Adrenal gland (tissue), 9 donors: ENCODE measurements at regions not wholly inside any gene's neighbourhood (a gene's known extent, or its start where the extent isn't known, plus 50 kb on each side); places are given as distances from the start of the nearest gene placed in this dataset.
"Not testable (repeated sequence)": the region's sequence is repeated elsewhere in the genome, so short reads cannot be mapped to it uniquely, and the experiment has no call there.

Experiments
- DNase-seq, 7 donors: peaks; one replicate each; pipeline ENCODE4 v3.0.0-alpha.2; 2019 to 2020
- H3K27ac ChIP-seq, 5 donors: fragments of 200-600 bp; sonication (generic) in 4 of 5; 1 replicate in 3 of 5; 2 replicates in 2 of 5; pipeline versions ENCODE4 v1.5.1 to v1.8.0; 2016 to 2020; ENCODE audit warnings: mild to moderate bottlenecking in 1 of 5
- H3K27me3 ChIP-seq: fragments of 200-600 bp; 2 replicates; pipeline ENCODE4 v1.8.0; 2021
- H3K36me3 ChIP-seq, 2 donors: fragments of 200-600 bp; replicated peaks in 1 of 2; 1 replicate in 1 of 2; 2 replicates in 1 of 2; pipeline versions ENCODE4 v1.5.1 to v1.8.0; 2018 to 2022
- H3K4me1 ChIP-seq, 2 donors: fragments of 200-600 bp; replicated peaks in 1 of 2; 1 replicate in 1 of 2; 2 replicates in 1 of 2; pipeline versions ENCODE4 v1.5.1 to v1.8.0; 2018 to 2021
- H3K4me3 ChIP-seq, 4 donors: fragments of 200-600 bp; sonication (generic) in 3 of 4; one replicate each; pipeline ENCODE4 v1.5.1; 2016 to 2018
- H3K9me3 ChIP-seq, 3 donors: fragments of 200-600 bp; sonication (generic) in 1 of 3; replicated peaks in 1 of 3; 1 replicate in 2 of 3; 2 replicates in 1 of 3; pipeline versions ENCODE4 v1.5.1 to v1.8.0; 2016 to 2021
- CTCF ChIP-seq, 6 experiments: fragments of 450-650 bp in 4 of 6; fragments of 200-600 bp in 2 of 6; sonication (generic) in 1 of 6; IDR thresholded peaks; 1 replicate in 5 of 6; 2 replicates in 1 of 6; pipeline versions ENCODE4 v1.5.1 to v1.8.0; 2016 to 2021; ENCODE audit warnings: antibody characterized with exemption in 6 of 6, mild to moderate bottlenecking in 2 of 6, moderate library complexity in 1 of 6
- POLR2A ChIP-seq, 2 donors: fragments of 450-650 bp; IDR thresholded peaks; one replicate each; pipeline ENCODE4 v1.6.1; 2017; ENCODE audit warnings: antibody characterized with exemption in 2 of 2, mild to moderate bottlenecking in 2 of 2, moderate library complexity in 1 of 2
- WGBS, 4 donors: extraction: QIAGEN DNeasy Blood & Tissue Kit in 2 of 4; methylation state at CpG; one replicate each; pipeline versions ENCODE4 v1.1.5 to v1.1.7; 2013 to 2017; 5-methylcytosine and 5-hydroxymethylcytosine counted together
- intact Hi-C, 2 donors: fragments of 100-400 bp; cut with DNase I; formaldehyde crosslinking; loops; one replicate each; pipeline versions ENCODE4 v1.14.1 to v1.15.0; 2022 to 2023
- donor health status: healthy with polysubstance abuse.
- donor health status: Bipolar disorder and iron deficiency.
- donor health status: DM: yes; HTN: yes; CAD: no.
- donor health status: DM: no; HTN: no; CAD: no.
- donor health status: DM: no; HTN: no; CAD: no.

GRCh38 chrX:69062493-69062892 is 102.8 kb downstream of the PJA1 start:
- H3K36me3 ChIP-seq, result no peaks in the 10 kb centered on the region
- TF ChIP-seq CTCF (IDR thresholded peaks at IDR 0.05) (no peak), POLR2A (IDR thresholded peaks at IDR 0.05) (no peak)
- intact Hi-C loops, result loop anchor here (5.0 kb wide), 1 partner anchor 235 kb away; the partner anchor contains the start of gene EFNB1 (in 2 of the 2)
- no peak overlapping the region for H3K4me3 ChIP-seq
- no peaks in the 10 kb centered on the region for H3K9me3 ChIP-seq
- peak in 1 of 7 donors; percentile 2 for DNase-seq
- no peaks in the 10 kb centered on the region for H3K4me1 ChIP-seq
- no peak overlapping the region for H3K27ac ChIP-seq
- WGBS, 4 donors, result 60 to 91% (median 70%) methylated on average over 1 to 4 of the region's 4 CpGs
- H3K27me3 ChIP-seq, result peaks cover 15% of the 10 kb centered on the region

DNA sequence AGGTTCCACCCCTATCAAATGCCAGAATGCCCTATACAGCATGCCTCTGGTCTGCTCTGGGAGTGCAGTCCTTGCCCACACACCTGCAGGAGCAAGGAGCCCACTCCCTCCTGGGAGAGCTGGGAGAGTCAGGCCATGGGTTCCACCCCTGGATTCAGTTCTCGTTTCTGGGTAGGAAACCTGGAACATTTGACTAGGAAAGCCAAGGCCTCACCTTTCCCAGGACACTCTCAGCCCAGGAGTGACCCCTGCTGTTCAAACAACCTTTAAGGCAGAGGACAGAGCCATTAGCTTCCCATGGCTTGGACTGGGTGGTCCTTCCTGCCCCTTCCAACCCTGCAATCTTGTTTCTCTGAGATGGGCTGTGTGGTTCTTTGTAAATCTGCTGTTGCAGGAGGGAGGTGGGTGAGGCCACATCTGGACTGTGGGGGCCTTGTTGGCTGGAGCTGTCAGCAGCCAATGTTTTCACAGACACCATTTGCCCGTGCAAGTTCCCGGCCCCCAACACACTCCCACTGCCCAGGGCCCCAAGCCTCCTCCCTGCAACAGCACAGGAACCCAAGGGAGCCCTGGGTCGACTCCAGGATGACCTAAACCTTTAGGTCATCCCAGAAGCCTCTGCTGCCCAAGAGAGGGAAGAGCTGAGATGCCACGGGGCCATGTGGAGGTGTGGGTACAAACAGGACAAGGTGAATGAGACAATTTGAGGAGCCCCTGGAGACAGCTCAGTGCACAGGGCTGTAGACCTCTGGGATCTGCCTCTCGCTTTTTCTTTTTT is 104.4 kb downstream of the PJA1 start:
- H3K4me1 ChIP-seq, result no peaks in the 10 kb centered on the region
- no peak overlapping the region for H3K27ac ChIP-seq
- no peaks in the 10 kb centered on the region for H3K36me3 ChIP-seq
- WGBS, 4 donors, result 52 to 100% (median 56%) methylated on average over 2 to 6 of the region's 6 CpGs
- H3K27me3 ChIP-seq, result peaks cover 14% of the 10 kb centered on the region
- H3K4me3 ChIP-seq, result no peak overlapping the region
- H3K9me3 ChIP-seq, result no peaks in the 10 kb centered on the region
- TF ChIP-seq CTCF (IDR thresholded peaks at IDR 0.05) (peak in 5 of 6 experiments; percentile 23 to 52 (median 39)), POLR2A (IDR thresholded peaks at IDR 0.05) (no peak)
- intact Hi-C loops, result loop anchor here (5.0 kb wide), 1 partner anchor 234 kb away; the partner anchor contains the start of gene EFNB1 (in 2 of the 2)
- DNase-seq, result peak; percentile 32 to 66 (median 42)

GRCh38 chrX:69055193-69055592 is 110.1 kb downstream of the PJA1 start:
- TF ChIP-seq CTCF (IDR thresholded peaks at IDR 0.05) (no peak), POLR2A (IDR thresholded peaks at IDR 0.05) (no peak)
- DNase-seq, result no peak
- Histone ChIP-seq H3K4me1 (no peaks in the 10 kb centered on the region), H3K9me3 (no peaks in the 10 kb centered on the region), H3K27me3 (peaks cover 7% of the 10 kb centered on the region), H3K4me3 (no peak overlapping the region), H3K27ac (no peak overlapping the region), H3K36me3 (no peaks in the 10 kb centered on the region)
- 68 to 87% (median 76%) methylated on average over 2 to 3 of the region's 3 CpGs for WGBS, 4 donors
- intact Hi-C loops, result no loop called here

DNA sequence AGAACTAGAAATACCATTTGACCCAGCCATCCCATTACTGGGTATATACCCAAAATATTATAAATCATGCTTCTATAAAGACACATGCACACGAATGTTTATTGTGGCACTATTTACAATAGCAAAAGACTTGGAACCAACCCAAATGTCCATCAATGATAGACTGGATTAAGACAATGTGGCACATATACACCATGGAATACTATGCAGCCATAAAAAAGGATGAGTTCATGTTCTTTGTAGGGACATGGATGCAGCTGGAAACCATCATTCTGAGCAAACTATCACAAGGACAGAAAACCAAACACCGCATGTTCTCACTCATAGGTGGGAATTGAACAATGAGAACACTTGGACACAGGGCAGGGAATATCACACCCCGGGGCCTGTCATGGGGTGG is 110.8 kb downstream of the PJA1 start:
- H3K36me3 ChIP-seq, H3K4me1 ChIP-seq, intact Hi-C loops, H3K4me3 ChIP-seq, H3K9me3 ChIP-seq, H3K27ac ChIP-seq, H3K27me3 ChIP-seq: not testable (repeated sequence)
- DNase-seq, result peak in 1 of 7 donors; percentile 2
- 76 to 90% (median 84%) methylated on average over 3 of the region's 3 CpGs for WGBS, 4 donors

GRCh38 chrX:69051901-69052300 is 113.4 kb downstream of the PJA1 start:
- intact Hi-C loops, result no loop called here

More at GRCh38 chrX:69051901-69052300, 113.4 kb downstream of the PJA1 start:
- Histone ChIP-seq H3K27me3 (peaks cover 7% of the 10 kb centered on the region), H3K27ac (no peak overlapping the region), H3K4me1 (no peaks in the 10 kb centered on the region), H3K4me3 (no peak overlapping the region), H3K9me3 (no peaks in the 10 kb centered on the region), H3K36me3 (no peaks in the 10 kb centered on the region)
- no peak for DNase-seq
- TF ChIP-seq POLR2A (IDR thresholded peaks at IDR 0.05), result no peak
- TF ChIP-seq CTCF (IDR thresholded peaks at IDR 0.05), result no peak
- 74 to 78% (median 76%) methylated on average over 3 of the region's 3 CpGs for WGBS, 4 donors
